HG03442 (cell line): ENCODE measurements at regions not wholly inside any gene's neighbourhood (a gene's known extent, or its start where the extent isn't known, plus 50 kb on each side); places are given as distances from the start of the nearest gene placed in this dataset.
"Not testable (repeated sequence)": the region's sequence is repeated elsewhere in the genome, so short reads cannot be mapped to it uniquely, and the experiment has no call there.

ENCODE experiments used
- ATAC-seq: cut with Tn5 transposase; IDR thresholded peaks from one replicate; pipeline ENCODE4 v1.9.1; 2021; ENCODE audit warnings: mild to moderate bottlenecking, moderate library complexity; ENCODE audit not compliant: unreplicated experiment

GRCh38 chr4:79621061-79621460 is 213.0 kb upstream of the GK2 start:
- no peak for ATAC-seq

GRCh38 chr4:79620617-79621016 is 212.6 kb upstream of the GK2 start:
- no peak for ATAC-seq

- ATAC-seq = no peak
Measured at GRCh38 chr4:79613269-79613935, 205.4 kb upstream of the GK2 start.

GRCh38 chr4:79611026-79611425 is 203.0 kb upstream of the GK2 start:
- ATAC-seq = no peak

- ATAC-seq = no peak
Measured at GRCh38 chr4:79609817-79610216, 201.8 kb upstream of the GK2 start.

GRCh38 chr4:79607979-79608378 is 200.0 kb upstream of the GK2 start:
- ATAC-seq = no peak

- no peak for ATAC-seq
Measured at GRCh38 chr4:79604152-79604551, 196.1 kb upstream of the GK2 start.

- peak; percentile 67 for ATAC-seq
Measured at GRCh38 chr4:79603681-79604080, 195.7 kb upstream of the GK2 start.

- no peak for ATAC-seq
Measured at GRCh38 chr4:79599691-79600090, 191.7 kb upstream of the GK2 start.

GRCh38 chr4:79598801-79599200 is 190.8 kb upstream of the GK2 start:
- no peak for ATAC-seq

GRCh38 chr4:79598214-79598613 is 190.2 kb upstream of the GK2 start:
- no peak for ATAC-seq

- ATAC-seq = no peak
Measured at GRCh38 chr4:79597266-79597665, 189.2 kb upstream of the GK2 start.

- not testable (repeated sequence) for ATAC-seq
Measured at GRCh38 chr4:79592218-79592617, 184.2 kb upstream of the GK2 start.

GRCh38 chr4:79588679-79589078 is 180.7 kb upstream of the GK2 start:
- no peak for ATAC-seq

- ATAC-seq = not testable (repeated sequence)
Measured at GRCh38 chr4:79587207-79587606, 179.2 kb upstream of the GK2 start.

GRCh38 chr4:79585834-79586233 is 177.8 kb upstream of the GK2 start:
- ATAC-seq = no peak

- no peak for ATAC-seq
Measured at GRCh38 chr4:79585330-79585729, 177.3 kb upstream of the GK2 start.

GRCh38 chr4:79584902-79585301 is 176.9 kb upstream of the GK2 start:
- ATAC-seq = no peak

- no peak for ATAC-seq
Measured at GRCh38 chr4:79584352-79584751, 176.3 kb upstream of the GK2 start.

GRCh38 chr4:79578606-79579005 is 170.6 kb upstream of the GK2 start:
- ATAC-seq = no peak

GRCh38 chr4:79576429-79576753 is 168.4 kb upstream of the GK2 start:
- ATAC-seq = peak; percentile 73

GRCh38 chr4:79575709-79576428 is 167.8 kb upstream of the GK2 start:
- ATAC-seq = no peak
